GM21825 (cell line): ENCODE measurements at regions not wholly inside any gene's neighbourhood (a gene's known extent, or its start where the extent isn't known, plus 50 kb on each side); places are given as distances from the start of the nearest gene placed in this dataset.

Source experiments
- ATAC-seq: cut with Tn5 transposase; IDR thresholded peaks from one replicate; pipeline ENCODE4 v1.9.1; 2021; ENCODE audit warnings: mild to moderate bottlenecking, moderate library complexity; ENCODE audit not compliant: unreplicated experiment

- ATAC-seq = no peak
Observed at GRCh38 chr6:71585472-71585871, 296.9 kb downstream of the OGFRL1 start.

GRCh38 chr6:71588490-71588889 is 297.9 kb upstream of the RIMS1 start:
- ATAC-seq = no peak

GRCh38 chr6:71589254-71589653 is 297.1 kb upstream of the RIMS1 start:
- ATAC-seq = no peak

GRCh38 chr6:71592643-71593042 is 293.7 kb upstream of the RIMS1 start:
- no peak for ATAC-seq

- ATAC-seq = no peak
Observed at GRCh38 chr6:71599359-71599758, 287.0 kb upstream of the RIMS1 start.

GRCh38 chr6:71602385-71603007 is 283.9 kb upstream of the RIMS1 start:
- ATAC-seq = no peak

- ATAC-seq = no peak
Observed at GRCh38 chr6:71603021-71603420, 283.3 kb upstream of the RIMS1 start.

- no peak for ATAC-seq
Observed at GRCh38 chr6:71608646-71609045, 277.7 kb upstream of the RIMS1 start.

GRCh38 chr6:71619836-71620235 is 266.5 kb upstream of the RIMS1 start:
- no peak for ATAC-seq

GRCh38 chr6:71621918-71622519 is 264.3 kb upstream of the RIMS1 start:
- no peak for ATAC-seq

- ATAC-seq = no peak
Observed at GRCh38 chr6:71642120-71642519, 244.2 kb upstream of the RIMS1 start.

GRCh38 chr6:71642793-71643192 is 243.6 kb upstream of the RIMS1 start:
- ATAC-seq = no peak

- no peak for ATAC-seq
Observed at GRCh38 chr6:71645299-71645698, 241.1 kb upstream of the RIMS1 start.

- no peak for ATAC-seq
Observed at GRCh38 chr6:71649915-71650314, 236.4 kb upstream of the RIMS1 start.

GRCh38 chr6:71651636-71652035 is 234.7 kb upstream of the RIMS1 start:
- no peak for ATAC-seq

- ATAC-seq = no peak
Observed at GRCh38 chr6:71656121-71656520, 230.2 kb upstream of the RIMS1 start.

- no peak for ATAC-seq
Observed at GRCh38 chr6:71665931-71666330, 220.4 kb upstream of the RIMS1 start.

GRCh38 chr6:71672876-71673275 is 213.5 kb upstream of the RIMS1 start:
- ATAC-seq = no peak

- no peak for ATAC-seq
Observed at GRCh38 chr6:71675386-71675785, 211.0 kb upstream of the RIMS1 start.

GRCh38 chr6:71676298-71676697 is 210.1 kb upstream of the RIMS1 start:
- no peak for ATAC-seq

GRCh38 chr6:71678091-71678490 is 208.3 kb upstream of the RIMS1 start:
- no peak for ATAC-seq

- ATAC-seq = no peak
Observed at GRCh38 chr6:71681234-71681867, 205.0 kb upstream of the RIMS1 start.
